ENCODE measurements at regions not wholly inside any gene's neighbourhood (a gene's known extent, or its start where the extent isn't known, plus 50 kb on each side); places are given as distances from the start of the nearest gene placed in this dataset.

GRCh38 chr3:152641198-152641597, 193.7 kb upstream of the P2RY1 start:
- no peak for TF ChIP-seq POLR2A (IDR thresholded peaks at IDR 0.05; ENCODE audit: extremely low read depth, insufficient read length)
- no peak for TF ChIP-seq CTCF (IDR thresholded peaks at IDR 0.05; ENCODE audit: low read depth, low read length)
- no peak for TF ChIP-seq MYC (IDR thresholded peaks at IDR 0.05; ENCODE audit: low read depth, low read length)
- TF ChIP-seq MAX (IDR thresholded peaks at IDR 0.05; ENCODE audit: low read depth, low read length), result no peak

Data from NB4 (cell line).